H9 (cell line): ENCODE measurements at regions not wholly inside any gene's neighbourhood (a gene's known extent, or its start where the extent isn't known, plus 50 kb on each side); places are given as distances from the start of the nearest gene placed in this dataset.

ENCODE experiments used
- DNase-seq: peaks from one replicate; pipeline ENCODE4 v3.0.0-alpha.2; 2017
- H2AFZ ChIP-seq: one replicate; pipeline ENCODE4 v1.6.1; 2013; ENCODE audit warnings: mild to moderate bottlenecking, low read length, control low read depth, moderate library complexity
- H2AK5ac ChIP-seq: 2 replicates; pipeline ENCODE4 v1.6.1; 2013; ENCODE audit warnings: low read length, control low read depth, mixed read lengths; ENCODE audit not compliant: insufficient read length
- H2BK120ac ChIP-seq: one replicate; pipeline ENCODE4 v1.6.1; 2013; ENCODE audit warnings: low read depth, mild to moderate bottlenecking, low read length, control low read depth, inconsistent platforms; ENCODE audit not compliant: poor library complexity, severe bottlenecking
- H2BK12ac ChIP-seq: 2 replicates; pipeline ENCODE4 v1.6.1; 2013; ENCODE audit warnings: low read length, control low read depth, mixed read lengths, low read depth; ENCODE audit not compliant: insufficient read length
- H2BK15ac ChIP-seq: 2 replicates; pipeline ENCODE4 v1.6.1; 2013; ENCODE audit warnings: low read depth, low read length, control low read depth
- H2BK20ac ChIP-seq: one replicate; pipeline ENCODE4 v1.6.1; 2013; ENCODE audit warnings: low read depth, mild to moderate bottlenecking, low read length, control low read depth, inconsistent platforms; ENCODE audit not compliant: poor library complexity, severe bottlenecking
- H2BK5ac ChIP-seq: 2 replicates; pipeline ENCODE4 v1.6.1; 2013; ENCODE audit warnings: low read length, control low read depth, mixed read lengths; ENCODE audit not compliant: insufficient read length
- H3K14ac ChIP-seq: 2 replicates; pipeline ENCODE4 v1.6.1; 2013; ENCODE audit warnings: low read length, control low read depth; ENCODE audit not compliant: insufficient read depth
- H3K18ac ChIP-seq: 2 replicates; pipeline ENCODE4 v1.6.1; 2013; ENCODE audit warnings: low read depth, mild to moderate bottlenecking, mixed read lengths, low read length, control low read depth; ENCODE audit not compliant: insufficient read length
- H3K23ac ChIP-seq: 2 replicates; pipeline ENCODE4 v1.6.1; 2013; ENCODE audit warnings: low read length, control low read depth, mixed read lengths, low read depth; ENCODE audit not compliant: insufficient read length
- H3K23me2 ChIP-seq: 2 replicates; pipeline ENCODE4 v1.6.1; 2013; ENCODE audit warnings: low read depth, mild to moderate bottlenecking, mixed read lengths, low read length, control low read depth; ENCODE audit not compliant: insufficient read length, poor library complexity, severe bottlenecking
- H3K27ac ChIP-seq: 2 replicates; pipeline ENCODE4 v1.5.1; 2013; ENCODE audit warnings: low read length, control low read depth, mixed read lengths, low read depth; ENCODE audit not compliant: insufficient read length
- H3K27me3 ChIP-seq: 2 replicates; pipeline ENCODE4 v1.6.1; 2013; ENCODE audit warnings: low read length, control low read depth, inconsistent platforms; ENCODE audit not compliant: insufficient read depth
- H3K4ac ChIP-seq: 2 replicates; pipeline ENCODE4 v1.6.1; 2013; ENCODE audit warnings: low read depth, mild to moderate bottlenecking, control low read depth, inconsistent platforms, low read length, moderate library complexity
- H3K4me1 ChIP-seq: 2 replicates; pipeline ENCODE4 v1.6.1; 2013; ENCODE audit warnings: low read length, control low read depth, inconsistent platforms; ENCODE audit not compliant: insufficient read depth
- H3K4me2 ChIP-seq: 2 replicates; pipeline ENCODE4 v1.6.1; 2013; ENCODE audit warnings: low read length, control low read depth, mixed read lengths; ENCODE audit not compliant: insufficient read length, insufficient read depth
- H3K56ac ChIP-seq: 2 replicates; pipeline ENCODE4 v1.6.1; 2013; ENCODE audit warnings: low read depth, mild to moderate bottlenecking, mixed read lengths, low read length, control low read depth; ENCODE audit not compliant: insufficient read length
- H3K79me1 ChIP-seq: 2 replicates; pipeline ENCODE4 v1.6.1; 2013; ENCODE audit warnings: low read depth, mild to moderate bottlenecking, moderate library complexity, low read length, control low read depth, inconsistent platforms; ENCODE audit not compliant: insufficient read depth, poor library complexity, severe bottlenecking
- H3K79me2 ChIP-seq: 2 replicates; pipeline ENCODE4 v1.6.1; 2013; ENCODE audit warnings: low read length, control low read depth, inconsistent platforms; ENCODE audit not compliant: insufficient read depth
- H3K9ac ChIP-seq: 2 replicates; pipeline ENCODE4 v1.6.1; 2013; ENCODE audit warnings: low read length, control low read depth, mixed read lengths; ENCODE audit not compliant: insufficient read length; ENCODE audit errors: extremely low read depth
- H3K9me3 ChIP-seq: one replicate; pipeline ENCODE4 v1.6.1; 2013; ENCODE audit warnings: low read depth, low read length, inconsistent platforms; ENCODE audit not compliant: control insufficient read depth
- H3T11ph ChIP-seq: one replicate; pipeline ENCODE4 v1.6.1; 2013; ENCODE audit warnings: mild to moderate bottlenecking, low read length, control low read depth, inconsistent platforms
- H4K20me1 ChIP-seq: one replicate; pipeline ENCODE4 v1.6.1; 2013; ENCODE audit not compliant: control insufficient read depth, insufficient read length, insufficient read depth
- H4K5ac ChIP-seq: 2 replicates; pipeline ENCODE4 v1.6.1; 2013; ENCODE audit warnings: low read depth, mild to moderate bottlenecking, mixed read lengths, low read length, control low read depth; ENCODE audit not compliant: insufficient read length
- H4K8ac ChIP-seq: replicated peaks from 2 replicates; pipeline ENCODE4 v1.6.1; 2013; ENCODE audit warnings: low read length, control low read depth, mixed read lengths, low read depth; ENCODE audit not compliant: insufficient read length
- H4K91ac ChIP-seq: 2 replicates; pipeline ENCODE4 v1.6.1; 2013; ENCODE audit warnings: low read depth, mild to moderate bottlenecking, moderate library complexity, mixed read lengths, low read length, control low read depth; ENCODE audit not compliant: insufficient read length
- H3K27ac Mint-ChIP-seq, 3 experiments: 2 replicates in 2 of 3; 3 replicates in 1 of 3; pipeline ENCODE4 v1.8.0; 2020 to 2021; ENCODE audit warnings: mixed read lengths in 3 of 3, mild to moderate bottlenecking in 1 of 3, moderate library complexity in 1 of 3
- H3K27me3 Mint-ChIP-seq: 2 replicates; pipeline ENCODE4 v1.8.0; 2021; ENCODE audit warnings: low read depth, mild to moderate bottlenecking, moderate library complexity, mixed read lengths
- H3K36me3 Mint-ChIP-seq, 3 experiments: 2 replicates in 2 of 3; 3 replicates in 1 of 3; pipeline ENCODE4 v1.8.0; 2020 to 2021; ENCODE audit warnings: low read depth in 3 of 3, mixed read lengths in 3 of 3; ENCODE audit not compliant: insufficient read depth in 1 of 3
- H3K4me1 Mint-ChIP-seq, 2 experiments: 2 replicates each; pipeline ENCODE4 v1.8.0; 2020; ENCODE audit warnings: mixed read lengths in 2 of 2
- H3K4me3 Mint-ChIP-seq, 2 experiments: 2 replicates in 1 of 2; 3 replicates in 1 of 2; pipeline ENCODE4 v1.8.0; 2020 to 2021; ENCODE audit warnings: mild to moderate bottlenecking in 2 of 2, mixed read lengths in 2 of 2, moderate library complexity in 1 of 2
- H3K9me3 Mint-ChIP-seq, 2 experiments: 2 replicates in 1 of 2; 3 replicates in 1 of 2; pipeline ENCODE4 v1.8.0; 2020; ENCODE audit warnings: mild to moderate bottlenecking in 2 of 2, mixed read lengths in 2 of 2, moderate library complexity in 1 of 2
- TF ChIP-seq, protein P1 (sequence below): fragments of 200-600 bp; sonication (generic); conservative IDR thresholded peaks from 3 replicates; pipeline ENCODE4 v1.8.0; 2021; ENCODE audit warnings: antibody characterized with exemption, mild to moderate bottlenecking

DNA sequence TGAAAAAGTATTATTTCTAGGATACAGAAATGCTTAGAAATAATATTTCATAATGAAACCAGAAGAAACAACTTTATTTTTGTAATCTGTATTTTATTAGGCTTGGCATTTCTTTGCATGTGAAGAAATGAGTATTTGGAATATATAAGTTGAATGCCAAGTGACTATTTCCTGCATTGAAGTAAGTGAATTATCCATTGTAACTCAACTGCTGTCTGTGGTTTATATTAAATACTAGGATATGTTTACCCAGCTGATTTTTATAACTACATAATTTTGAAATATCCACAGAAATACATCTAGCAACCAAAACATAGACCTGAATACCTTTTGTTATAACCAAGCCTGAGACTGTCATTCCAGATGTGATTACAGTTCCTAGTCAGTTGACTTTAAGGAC lies 207.6 kb downstream of the THBS2 start:
- no peak overlapping the region for H3K4me2 ChIP-seq

More for the DNA sequence above, 207.6 kb downstream of the THBS2 start:
- H3K79me2 ChIP-seq: no peaks in the 10 kb centered on the region
- H2BK20ac ChIP-seq: no peak overlapping the region
- no peak overlapping the region for H3K27ac ChIP-seq
- H3K18ac ChIP-seq: no peak overlapping the region
- no peak overlapping the region for H3K14ac ChIP-seq
- H2BK12ac ChIP-seq: no peak overlapping the region
- no peak overlapping the region for H2BK120ac ChIP-seq
- TF ChIP-seq, protein P1, sequence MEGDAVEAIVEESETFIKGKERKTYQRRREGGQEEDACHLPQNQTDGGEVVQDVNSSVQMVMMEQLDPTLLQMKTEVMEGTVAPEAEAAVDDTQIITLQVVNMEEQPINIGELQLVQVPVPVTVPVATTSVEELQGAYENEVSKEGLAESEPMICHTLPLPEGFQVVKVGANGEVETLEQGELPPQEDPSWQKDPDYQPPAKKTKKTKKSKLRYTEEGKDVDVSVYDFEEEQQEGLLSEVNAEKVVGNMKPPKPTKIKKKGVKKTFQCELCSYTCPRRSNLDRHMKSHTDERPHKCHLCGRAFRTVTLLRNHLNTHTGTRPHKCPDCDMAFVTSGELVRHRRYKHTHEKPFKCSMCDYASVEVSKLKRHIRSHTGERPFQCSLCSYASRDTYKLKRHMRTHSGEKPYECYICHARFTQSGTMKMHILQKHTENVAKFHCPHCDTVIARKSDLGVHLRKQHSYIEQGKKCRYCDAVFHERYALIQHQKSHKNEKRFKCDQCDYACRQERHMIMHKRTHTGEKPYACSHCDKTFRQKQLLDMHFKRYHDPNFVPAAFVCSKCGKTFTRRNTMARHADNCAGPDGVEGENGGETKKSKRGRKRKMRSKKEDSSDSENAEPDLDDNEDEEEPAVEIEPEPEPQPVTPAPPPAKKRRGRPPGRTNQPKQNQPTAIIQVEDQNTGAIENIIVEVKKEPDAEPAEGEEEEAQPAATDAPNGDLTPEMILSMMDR: no peak
- H4K8ac ChIP-seq: no peak overlapping the region
- no peaks in the 10 kb centered on the region for H3K4me1 ChIP-seq
- no peak overlapping the region for H3K4ac ChIP-seq
- no peak overlapping the region for H2AK5ac ChIP-seq
- Mint-ChIP-seq H3K4me3 (no peak overlapping the region), H3K27ac (no peak overlapping the region), H3K27me3 (peaks cover 5% of the 10 kb centered on the region), H3K4me1 (no peaks in the 10 kb centered on the region), H3K9me3 (no peaks in the 10 kb centered on the region; a peak in 1 of 5 replicates), H3K36me3 (no peaks in the 10 kb centered on the region)
- no peak overlapping the region for H3K23ac ChIP-seq
- no peak overlapping the region for H2BK15ac ChIP-seq
- H2AFZ ChIP-seq: no peak overlapping the region
- no peaks in the 10 kb centered on the region for H3K79me1 ChIP-seq
- H4K20me1 ChIP-seq: no peaks in the 10 kb centered on the region
- H2BK5ac ChIP-seq: no peak overlapping the region
- no peak overlapping the region for H3K56ac ChIP-seq
- no peaks in the 10 kb centered on the region for H3K23me2 ChIP-seq
- H3K27me3 ChIP-seq: no peaks in the 10 kb centered on the region
- H3T11ph ChIP-seq: no peak overlapping the region
- no peak overlapping the region for H4K5ac ChIP-seq
- H3K9ac ChIP-seq: no peak overlapping the region
- no peaks in the 10 kb centered on the region for H3K9me3 ChIP-seq
- no peak overlapping the region for H4K91ac ChIP-seq
- DNase-seq: no peak
